Right cardiac atrium (tissue), 5 donors: ENCODE measurements at regions not wholly inside any gene's neighbourhood (a gene's known extent, or its start where the extent isn't known, plus 50 kb on each side); places are given as distances from the start of the nearest gene placed in this dataset.
"Not testable (repeated sequence)": the region's sequence is repeated elsewhere in the genome, so short reads cannot be mapped to it uniquely, and the experiment has no call there.

ENCODE experiments used
- ATAC-seq, 2 donors: fragments of 200-7000 bp; cut with Tn5 transposase; one replicate each; pipeline versions ENCODE4 v1.8.0 to v1.9.1; 2020; ENCODE audit warnings: moderate library complexity in 2 of 2, mild to moderate bottlenecking in 1 of 2
- DNase-seq, 3 donors: peaks; one replicate each; pipeline ENCODE4 v3.0.0-alpha.2; 2020
- H3K27ac ChIP-seq: one replicate; pipeline ENCODE4 v1.5.1; 2013; ENCODE audit warnings: mild to moderate bottlenecking, low read length, control low read depth, moderate library complexity
- H3K27me3 ChIP-seq: one replicate; pipeline ENCODE4 v1.6.1; 2013; ENCODE audit not compliant: control insufficient read depth, insufficient read depth
- H3K4me1 ChIP-seq: one replicate; pipeline ENCODE4 v1.6.1; 2013; ENCODE audit warnings: low read length; ENCODE audit not compliant: control insufficient read depth, insufficient read depth
- H3K4me3 ChIP-seq: one replicate; pipeline ENCODE4 v1.5.1; 2013; ENCODE audit warnings: low read length, control low read depth
- H3K9me3 ChIP-seq: one replicate; pipeline ENCODE4 v1.6.1; 2013; ENCODE audit warnings: low read length; ENCODE audit not compliant: control insufficient read depth
- WGBS: extraction: QIAGEN DNeasy Blood & Tissue Kit; methylation state at CpG from one replicate; pipeline ENCODE4 v1.1.7; 2013; 5-methylcytosine and 5-hydroxymethylcytosine counted together
- intact Hi-C, 4 donors: fragments of 100-400 bp; cut with DNase I; formaldehyde crosslinking; loops; one replicate each; pipeline versions ENCODE4 v1.11.0 to v1.14.0; 2022 to 2023
- donor health status: healthy with polysubstance abuse.
- donor health status: DM: no; HTN: yes; CAD: no.
- donor health status: DM: no; HTN: no; CAD: no.
- donor health status: DM: no; HTN: yes; CAD: no; lungs with severe emphysema.
- donor health status: DM: yes; HTN: yes; CAD: no.

DNA sequence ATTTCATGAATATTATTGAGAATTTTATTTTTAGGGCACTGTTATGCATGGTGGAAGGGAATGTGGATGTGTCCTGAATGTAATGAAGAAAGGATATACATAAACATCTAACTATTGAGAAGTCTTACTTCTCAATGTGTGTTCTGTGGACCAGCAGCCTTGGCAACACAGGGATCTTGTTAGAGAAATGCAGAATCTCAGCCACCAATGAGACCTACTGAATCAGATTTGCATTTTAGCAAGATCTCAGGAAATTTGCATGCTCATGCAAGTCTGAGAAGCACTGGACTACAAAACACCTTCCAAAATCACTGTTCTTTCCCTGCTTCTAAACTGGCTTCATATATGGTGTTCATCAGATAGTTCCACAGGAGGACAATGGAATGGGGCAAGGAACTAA lies 139.7 kb upstream of the WDFY3 start:
- Histone ChIP-seq H3K9me3 (no peaks in the 10 kb centered on the region), H3K4me1 (no peaks in the 10 kb centered on the region), H3K27ac (no peak overlapping the region), H3K4me3 (no peak overlapping the region), H3K27me3 (no peaks in the 10 kb centered on the region)
- DNase-seq (no peak), ATAC-seq (no peak)
- intact Hi-C loops, result no loop called here

DNA sequence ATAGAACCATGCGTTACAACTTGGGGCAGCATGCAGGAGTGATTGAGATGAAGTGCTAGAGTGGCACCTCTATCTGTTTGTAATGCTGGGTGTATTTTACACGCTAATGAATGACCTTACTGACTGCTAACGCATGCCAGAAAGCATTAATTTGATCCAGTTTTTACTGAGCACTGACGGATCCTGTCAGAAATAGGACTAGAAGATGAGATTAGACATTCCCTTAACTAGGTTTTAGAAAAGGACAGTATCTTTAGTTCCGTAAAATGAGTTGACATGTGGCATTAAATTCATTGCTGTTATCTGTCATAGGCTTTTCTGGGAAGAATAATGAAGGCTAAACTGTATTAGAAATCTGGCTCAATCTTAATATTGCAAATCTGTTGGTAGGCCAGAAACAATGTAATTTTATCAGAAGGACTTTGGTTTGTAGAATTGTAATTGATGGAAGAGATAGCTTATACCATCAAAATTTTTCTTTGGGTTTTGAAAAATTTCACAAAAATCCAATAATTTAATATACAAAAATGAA lies 140.4 kb upstream of the WDFY3 start:
- intact Hi-C loops, result no loop called here
- H3K9me3 ChIP-seq, result no peaks in the 10 kb centered on the region
- no peak overlapping the region for H3K27ac ChIP-seq
- no peak for DNase-seq
- no peak overlapping the region for H3K4me3 ChIP-seq
- no peak for ATAC-seq
- H3K27me3 ChIP-seq, result no peaks in the 10 kb centered on the region
- 71% methylated on average over 5 of the region's 5 CpGs for WGBS
- H3K4me1 ChIP-seq, result no peaks in the 10 kb centered on the region

DNA sequence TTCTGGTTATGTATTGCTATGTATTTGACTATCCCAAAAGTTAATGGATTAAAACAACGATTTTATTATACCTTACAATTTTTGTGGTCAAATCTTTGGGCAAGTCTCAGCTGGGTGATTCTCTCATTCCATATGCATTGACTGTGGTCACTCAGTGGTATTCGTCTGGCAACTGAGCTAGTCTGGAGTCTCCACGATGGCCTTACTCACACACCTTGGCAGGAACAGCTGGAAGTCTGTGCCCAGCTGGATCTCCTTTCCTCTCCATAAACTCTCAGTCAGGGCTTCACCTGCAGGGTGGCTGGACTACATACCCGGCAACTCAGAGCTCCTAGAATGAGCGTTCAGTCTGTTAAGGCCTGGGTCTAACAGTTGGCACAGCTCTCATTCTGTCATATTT lies 141.1 kb upstream of the WDFY3 start:
- whole genome bisulfite sequencing, result 65% methylated on average over 5 of the region's 5 CpGs
- Histone ChIP-seq H3K27me3 (no peaks in the 10 kb centered on the region), H3K4me3 (no peak overlapping the region), H3K27ac (no peak overlapping the region), H3K9me3 (no peaks in the 10 kb centered on the region), H3K4me1 (no peaks in the 10 kb centered on the region)
- intact Hi-C loops, result no loop called here
- DNase-seq (no peak), ATAC-seq (no peak)

DNA sequence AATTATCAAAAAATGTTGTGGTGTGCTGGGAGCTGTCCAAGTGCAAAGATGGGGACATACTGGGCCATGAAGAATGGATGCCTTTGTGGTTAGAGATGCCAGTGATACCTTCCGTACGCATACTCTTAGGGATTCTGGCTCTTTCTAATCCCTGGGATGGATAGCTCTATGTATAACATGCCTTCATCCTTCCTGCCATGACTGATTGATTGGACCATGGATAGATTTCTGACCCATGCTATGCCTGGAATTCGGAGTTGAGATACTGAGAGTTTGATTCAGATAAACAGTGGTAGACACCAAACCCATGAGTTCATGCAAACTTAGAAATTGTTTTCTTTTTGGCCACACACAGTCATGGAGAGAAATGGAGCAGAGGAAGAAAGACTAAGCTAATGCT lies 147.2 kb upstream of the WDFY3 start:
- no peak for ATAC-seq
- intact Hi-C loops, result no loop called here
- WGBS, result 88% methylated on average over 3 of the region's 3 CpGs

DNA sequence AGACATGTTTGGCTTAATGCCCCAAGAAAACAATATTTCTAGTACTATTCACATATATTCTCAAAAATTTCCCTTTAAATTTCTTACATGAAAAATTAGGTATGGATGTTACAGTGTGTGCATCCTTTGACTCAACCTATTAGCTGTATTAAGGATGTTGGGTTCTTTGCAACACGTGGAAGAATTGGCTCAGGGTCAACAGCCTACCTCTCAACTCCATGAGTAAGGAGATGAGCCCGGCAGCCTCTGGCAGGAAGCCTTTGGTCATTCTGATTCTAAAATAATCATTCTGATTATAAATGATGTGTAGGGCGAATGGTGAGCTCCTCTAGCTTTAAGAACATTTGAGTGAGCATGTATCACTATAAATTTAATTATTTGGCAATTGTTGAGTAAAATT lies 148.0 kb upstream of the WDFY3 start:
- intact Hi-C loops, result no loop called here
- Histone ChIP-seq H3K4me3 (no peak overlapping the region), H3K27ac (no peak overlapping the region), H3K27me3 (no peaks in the 10 kb centered on the region), H3K9me3 (no peaks in the 10 kb centered on the region), H3K4me1 (no peaks in the 10 kb centered on the region)
- DNase-seq (no peak), ATAC-seq (no peak)
- 52% methylated on average over 3 of the region's 3 CpGs for WGBS

More for the DNA sequence above, 147.2 kb upstream of the WDFY3 start:
- Histone ChIP-seq H3K4me3 (no peak overlapping the region), H3K27ac (no peak overlapping the region), H3K9me3 (no peaks in the 10 kb centered on the region), H3K27me3 (no peaks in the 10 kb centered on the region), H3K4me1 (no peaks in the 10 kb centered on the region)
- DNase-seq, result no peak

DNA sequence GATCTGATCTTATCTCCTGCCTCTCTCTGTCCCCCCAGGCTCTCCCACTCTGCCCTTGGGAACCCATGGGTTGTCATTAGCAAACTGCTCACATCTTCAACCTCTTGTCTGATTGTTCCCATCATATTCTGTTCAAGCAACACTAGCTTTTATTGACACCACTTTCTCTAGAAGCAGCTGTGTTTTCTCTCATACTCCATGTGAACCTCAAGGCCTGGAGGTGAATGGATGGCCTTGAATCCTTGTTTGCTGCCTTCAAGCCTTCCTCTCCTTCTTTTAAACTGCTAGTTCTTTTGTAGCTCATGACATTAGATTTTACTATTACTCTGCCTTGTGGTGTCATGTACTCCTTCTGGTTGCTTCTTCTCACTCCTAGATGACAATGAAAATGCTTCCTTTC lies 149.5 kb upstream of the WDFY3 start:
- Histone ChIP-seq H3K4me1 (no peaks in the 10 kb centered on the region), H3K27ac (no peak overlapping the region), H3K9me3 (no peaks in the 10 kb centered on the region), H3K27me3 (no peaks in the 10 kb centered on the region), H3K4me3 (no peak overlapping the region)
- DNase-seq (no peak), ATAC-seq (no peak)
- intact Hi-C loops, result no loop called here

GRCh38 chr4:85125688-85126087 lies 159.2 kb upstream of the WDFY3 start:
- WGBS, result 29% methylated on average over 1 of the region's 1 CpG
- ATAC-seq, result no peak

DNA sequence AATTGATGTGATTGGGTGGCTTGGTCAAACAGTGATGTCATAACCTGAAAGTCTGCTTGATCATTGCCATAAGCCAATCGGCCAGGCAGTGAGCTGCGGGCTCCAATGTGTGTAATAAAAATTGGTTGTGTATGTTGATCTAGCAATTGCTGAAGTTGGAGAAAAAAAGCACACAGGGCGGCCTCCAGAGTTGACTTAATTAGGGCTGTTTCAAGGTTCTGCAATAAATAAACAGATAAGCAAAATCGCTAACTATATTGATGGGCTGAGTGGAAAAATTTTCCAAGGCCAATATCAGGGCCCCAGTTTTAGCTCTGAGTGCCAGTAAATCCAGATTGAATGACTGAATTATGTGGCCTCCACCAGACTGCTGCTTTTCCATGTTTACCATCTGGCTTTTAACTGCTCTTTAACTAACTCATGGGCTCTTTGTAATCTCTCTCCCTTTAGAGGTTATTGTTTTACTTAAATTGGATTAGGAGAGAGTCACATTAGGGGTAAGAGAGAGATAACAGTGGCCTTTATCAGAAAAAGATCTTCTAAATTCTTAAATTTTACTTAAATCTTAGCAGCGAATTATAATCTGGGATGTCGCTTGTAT lies 160.6 kb upstream of the WDFY3 start:
- ATAC-seq (no peak), DNase-seq (peak in 1 of 3 donors; percentile 22)
- Histone ChIP-seq H3K4me3 (no peak overlapping the region), H3K27me3 (no peaks in the 10 kb centered on the region), H3K27ac (no peak overlapping the region), H3K9me3 (no peaks in the 10 kb centered on the region), H3K4me1 (no peaks in the 10 kb centered on the region)
- 89% methylated on average over 6 of the region's 6 CpGs for WGBS
- intact Hi-C loops, result no loop called here

More at GRCh38 chr4:85125688-85126087, 159.2 kb upstream of the WDFY3 start:
- DNase-seq, result no peak
- intact Hi-C loops, result no loop called here
- no peaks in the 10 kb centered on the region for H3K27me3 ChIP-seq
- H3K9me3 ChIP-seq, result no peaks in the 10 kb centered on the region
- H3K4me1 ChIP-seq, result no peaks in the 10 kb centered on the region
- no peak overlapping the region for H3K4me3 ChIP-seq
- H3K27ac ChIP-seq, result no peak overlapping the region

GRCh38 chr4:85127653-85128052 lies 161.2 kb upstream of the WDFY3 start:
- DNase-seq (peak in 2 of 3 donors; percentile 49 to 54), ATAC-seq (peak; percentile 56 to 61)
- no peaks in the 10 kb centered on the region for H3K4me1 ChIP-seq
- 39% methylated on average over 10 of the region's 10 CpGs for WGBS
- no peaks in the 10 kb centered on the region for H3K27me3 ChIP-seq
- intact Hi-C loops, result no loop called here
- no peak overlapping the region for H3K4me3 ChIP-seq
- no peak overlapping the region for H3K27ac ChIP-seq
- H3K9me3 ChIP-seq, result no peaks in the 10 kb centered on the region

- 75% methylated on average over 18 of the region's 18 CpGs for WGBS
- H3K27me3 ChIP-seq, result no peaks in the 10 kb centered on the region
- H3K9me3 ChIP-seq, result no peaks in the 10 kb centered on the region
- H3K27ac ChIP-seq, result no peak overlapping the region
- intact Hi-C loops, result no loop called here
- no peaks in the 10 kb centered on the region for H3K4me1 ChIP-seq
- H3K4me3 ChIP-seq, result no peak overlapping the region
- no peak for ATAC-seq
- peak in 1 of 3 donors; percentile 10 for DNase-seq
Observed at GRCh38 chr4:85128246-85129204, 162.0 kb upstream of the WDFY3 start.

- H3K27ac ChIP-seq, ATAC-seq, intact Hi-C loops, H3K27me3 ChIP-seq, H3K4me3 ChIP-seq, H3K4me1 ChIP-seq, H3K9me3 ChIP-seq: not testable (repeated sequence)
- 55% methylated on average over 5 of the region's 5 CpGs for WGBS
- peak in 1 of 3 donors; percentile 36 for DNase-seq
Observed at GRCh38 chr4:85129354-85130125, 163.1 kb upstream of the WDFY3 start.
